ENCODE measurements at regions not wholly inside any gene's neighbourhood (a gene's known extent, or its start where the extent isn't known, plus 50 kb on each side); places are given as distances from the start of the nearest gene placed in this dataset.

DNA sequence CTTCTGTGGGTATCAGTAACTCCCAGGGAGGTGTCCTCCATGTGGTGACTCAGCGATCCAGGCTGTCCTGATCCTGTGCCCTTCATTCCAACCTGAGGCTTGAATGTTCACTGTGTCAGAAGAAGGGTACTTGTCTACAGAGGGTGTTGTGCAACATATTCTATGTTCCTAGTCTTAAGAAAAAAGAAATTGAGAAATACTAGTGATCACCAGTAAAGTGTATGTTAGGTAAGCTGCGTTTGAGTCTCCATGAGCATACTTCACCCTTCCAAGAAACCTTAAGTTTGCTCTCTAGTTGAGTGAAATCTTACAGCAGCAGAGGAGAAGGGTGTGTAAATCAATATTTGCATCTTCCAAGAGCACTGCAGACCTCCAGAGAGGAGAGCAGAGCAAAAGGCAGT, 122.2 kb upstream of the SLC24A5 start:
- no peak for DNase-seq
- 92% methylated on average over 2 of the region's 2 CpGs for WGBS
- ATAC-seq, result no peak
- H3K27me3 ChIP-seq (ENCODE audit: control insufficient read depth, insufficient read depth), result peaks cover 2% of the 10 kb centered on the region
- H3K4me3 ChIP-seq (ENCODE audit: low read length), result no peak overlapping the region
- no peaks in the 10 kb centered on the region for H3K9me3 ChIP-seq (ENCODE audit: control insufficient read depth, low read length)
- intact Hi-C loops (cut with DNase I), result no loop called here
- H3K4me1 ChIP-seq (ENCODE audit: control insufficient read depth, insufficient read depth, low read length), result no peaks in the 10 kb centered on the region
- no peak overlapping the region for H3K27ac ChIP-seq (ENCODE audit: low read length)

DNA sequence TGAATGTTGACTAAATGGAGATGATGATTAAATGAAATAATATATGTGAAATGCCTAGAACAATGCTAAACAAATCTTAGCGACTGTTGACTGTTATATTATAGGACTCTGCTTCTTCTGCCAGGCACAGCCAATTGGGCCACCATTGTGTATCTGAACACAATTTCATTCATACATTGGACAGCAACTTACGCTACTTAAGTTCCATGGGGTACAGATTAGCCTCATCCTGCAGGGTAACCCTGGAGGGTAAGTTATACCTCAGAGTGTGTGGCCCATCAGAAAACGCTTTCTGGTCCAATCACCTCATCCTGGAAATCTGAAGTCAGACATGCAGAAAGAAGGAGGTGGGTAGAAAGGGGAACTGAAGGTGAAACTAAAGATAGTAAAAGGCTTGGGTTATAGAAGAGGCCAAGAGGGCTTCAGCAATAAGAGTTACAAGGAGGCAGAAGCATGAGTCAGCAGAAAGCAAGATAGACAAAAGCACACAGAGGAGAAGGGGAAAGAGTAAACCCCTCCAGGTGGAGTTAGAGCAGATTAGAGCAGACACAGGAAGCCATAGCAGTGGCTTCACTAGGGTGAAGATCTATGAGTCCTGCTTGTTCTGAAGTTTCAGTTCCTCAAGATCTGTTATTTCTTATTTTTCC, 119.3 kb upstream of the SLC24A5 start:
- Histone ChIP-seq H3K27ac (ENCODE audit: low read length) (no peak overlapping the region), H3K4me1 (ENCODE audit: control insufficient read depth, insufficient read depth, low read length) (no peaks in the 10 kb centered on the region), H3K4me3 (ENCODE audit: low read length) (no peak overlapping the region), H3K9me3 (ENCODE audit: control insufficient read depth, low read length) (no peaks in the 10 kb centered on the region), H3K27me3 (ENCODE audit: control insufficient read depth, insufficient read depth) (peaks cover 2% of the 10 kb centered on the region)
- 91% methylated on average over 3 of the region's 3 CpGs for WGBS
- intact Hi-C loops (cut with DNase I), result no loop called here
- ATAC-seq (no peak), DNase-seq (no peak)

DNA sequence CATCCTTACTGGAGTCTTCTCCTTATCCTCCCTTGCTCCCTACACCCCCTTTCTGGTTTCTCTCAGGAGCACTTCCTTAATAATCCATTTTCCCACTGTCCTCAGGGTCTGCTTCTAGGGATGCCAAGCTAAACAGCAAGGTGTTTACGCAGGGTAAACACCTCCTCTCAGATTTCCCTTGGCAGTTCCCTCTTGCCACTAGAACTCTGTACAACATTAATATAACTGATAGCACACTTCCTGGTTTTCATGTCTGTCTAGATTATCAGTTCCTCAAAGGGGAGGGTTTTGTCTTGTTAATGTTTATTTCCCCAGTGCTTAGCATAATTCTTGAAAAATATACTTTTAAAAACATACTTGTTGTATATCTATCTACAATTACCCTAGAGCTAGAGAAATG, 118.0 kb upstream of the SLC24A5 start:
- WGBS, result 70% methylated on average over 1 of the region's 1 CpG
- intact Hi-C loops (cut with DNase I), result no loop called here

GRCh38 chr15:48003441-48003840, 117.3 kb upstream of the SLC24A5 start:
- H3K9me3 ChIP-seq (ENCODE audit: control insufficient read depth, low read length), result no peaks in the 10 kb centered on the region
- H3K27me3 ChIP-seq (ENCODE audit: control insufficient read depth, insufficient read depth), result peaks cover 2% of the 10 kb centered on the region
- no peaks in the 10 kb centered on the region for H3K4me1 ChIP-seq (ENCODE audit: control insufficient read depth, insufficient read depth, low read length)
- intact Hi-C loops (cut with DNase I), result no loop called here
- DNase-seq (no peak), ATAC-seq (no peak)
- no peak overlapping the region for H3K27ac ChIP-seq (ENCODE audit: low read length)
- WGBS, result 100% methylated on average over 1 of the region's 1 CpG
- H3K4me3 ChIP-seq (ENCODE audit: low read length), result no peak overlapping the region

More for the DNA sequence above, 118.0 kb upstream of the SLC24A5 start:
- ATAC-seq, result no peak
- H3K4me1 ChIP-seq (ENCODE audit: control insufficient read depth, insufficient read depth, low read length), result no peaks in the 10 kb centered on the region
- H3K27ac ChIP-seq (ENCODE audit: low read length), result no peak overlapping the region
- peaks cover 2% of the 10 kb centered on the region for H3K27me3 ChIP-seq (ENCODE audit: control insufficient read depth, insufficient read depth)
- H3K9me3 ChIP-seq (ENCODE audit: control insufficient read depth, low read length), result no peaks in the 10 kb centered on the region
- DNase-seq, result no peak
- no peak overlapping the region for H3K4me3 ChIP-seq (ENCODE audit: low read length)

DNA sequence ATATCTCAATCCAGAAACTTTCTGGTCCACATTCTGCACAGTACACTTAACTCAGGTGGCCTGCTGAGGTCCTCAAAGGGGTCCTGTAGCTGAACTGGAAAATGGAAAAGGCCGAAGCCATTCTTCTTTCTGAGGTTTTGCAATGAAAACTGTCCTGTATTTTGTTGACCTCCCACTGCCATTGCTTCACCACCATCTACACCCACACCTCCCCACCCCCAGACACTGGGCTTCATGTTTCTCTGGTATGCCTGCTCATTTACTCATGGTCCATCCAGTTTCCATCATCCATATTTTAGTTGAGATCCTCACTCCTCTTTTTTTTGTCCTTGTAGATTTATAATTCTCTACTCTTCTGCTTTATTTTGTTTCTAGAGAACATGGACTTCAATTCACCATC, 115.7 kb upstream of the SLC24A5 start:
- H3K27ac ChIP-seq (ENCODE audit: low read length), result no peak overlapping the region
- H3K9me3 ChIP-seq (ENCODE audit: control insufficient read depth, low read length), result no peaks in the 10 kb centered on the region
- ATAC-seq (no peak), DNase-seq (no peak)
- 90% methylated on average over 1 of the region's 1 CpG for WGBS
- no peak overlapping the region for H3K4me3 ChIP-seq (ENCODE audit: low read length)
- H3K4me1 ChIP-seq (ENCODE audit: control insufficient read depth, insufficient read depth, low read length), result no peaks in the 10 kb centered on the region
- peaks cover 1% of the 10 kb centered on the region for H3K27me3 ChIP-seq (ENCODE audit: control insufficient read depth, insufficient read depth)
- intact Hi-C loops (cut with DNase I), result no loop called here

GRCh38 chr15:48006031-48006511, 114.7 kb upstream of the SLC24A5 start:
- ATAC-seq, result no peak

GRCh38 chr15:48010316-48010715, 110.5 kb upstream of the SLC24A5 start:
- Histone ChIP-seq H3K9me3 (ENCODE audit: control insufficient read depth, low read length) (no peaks in the 10 kb centered on the region), H3K4me3 (ENCODE audit: low read length) (no peak overlapping the region), H3K27me3 (ENCODE audit: control insufficient read depth, insufficient read depth) (no peaks in the 10 kb centered on the region), H3K4me1 (ENCODE audit: control insufficient read depth, insufficient read depth, low read length) (no peaks in the 10 kb centered on the region), H3K27ac (ENCODE audit: low read length) (no peak overlapping the region)
- DNase-seq, result no peak
- intact Hi-C loops (cut with DNase I), result no loop called here
- no peak for ATAC-seq
- WGBS, result 62% methylated on average over 4 of the region's 4 CpGs

More at GRCh38 chr15:48006031-48006511, 114.7 kb upstream of the SLC24A5 start:
- intact Hi-C loops (cut with DNase I), result no loop called here
- Histone ChIP-seq H3K4me3 (ENCODE audit: low read length) (no peak overlapping the region), H3K4me1 (ENCODE audit: control insufficient read depth, insufficient read depth, low read length) (no peaks in the 10 kb centered on the region), H3K9me3 (ENCODE audit: control insufficient read depth, low read length) (no peaks in the 10 kb centered on the region), H3K27ac (ENCODE audit: low read length) (no peak overlapping the region), H3K27me3 (ENCODE audit: control insufficient read depth, insufficient read depth) (no peaks in the 10 kb centered on the region)
- no peak for DNase-seq
- 70% methylated on average over 7 of the region's 7 CpGs for WGBS

DNA sequence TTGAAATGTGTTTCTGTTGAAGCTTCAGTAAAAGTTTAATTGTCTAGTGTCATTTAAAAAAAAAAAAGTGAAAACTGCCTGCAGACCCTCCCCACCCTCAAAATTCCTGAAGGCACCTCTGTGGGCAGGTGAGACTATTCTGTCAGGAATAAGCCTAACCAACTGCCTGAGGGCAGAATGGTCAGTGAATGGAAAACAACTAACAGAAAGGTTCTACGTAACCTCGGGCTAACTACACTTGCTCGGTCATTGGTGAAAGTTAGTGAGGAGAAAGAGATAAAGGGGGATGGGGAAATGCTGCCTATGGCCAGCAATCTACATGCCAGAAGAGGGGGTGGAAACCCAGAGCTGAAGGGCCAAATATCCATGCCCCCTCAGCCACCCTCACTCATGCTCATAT, 108.6 kb upstream of the SLC24A5 start:
- Histone ChIP-seq H3K4me3 (ENCODE audit: low read length) (no peak overlapping the region), H3K27ac (ENCODE audit: low read length) (no peak overlapping the region), H3K9me3 (ENCODE audit: control insufficient read depth, low read length) (no peaks in the 10 kb centered on the region), H3K4me1 (ENCODE audit: control insufficient read depth, insufficient read depth, low read length) (no peaks in the 10 kb centered on the region), H3K27me3 (ENCODE audit: control insufficient read depth, insufficient read depth) (no peaks in the 10 kb centered on the region)
- intact Hi-C loops (cut with DNase I), result no loop called here
- ATAC-seq (no peak), DNase-seq (no peak)
- 85% methylated on average over 3 of the region's 3 CpGs for WGBS

DNA sequence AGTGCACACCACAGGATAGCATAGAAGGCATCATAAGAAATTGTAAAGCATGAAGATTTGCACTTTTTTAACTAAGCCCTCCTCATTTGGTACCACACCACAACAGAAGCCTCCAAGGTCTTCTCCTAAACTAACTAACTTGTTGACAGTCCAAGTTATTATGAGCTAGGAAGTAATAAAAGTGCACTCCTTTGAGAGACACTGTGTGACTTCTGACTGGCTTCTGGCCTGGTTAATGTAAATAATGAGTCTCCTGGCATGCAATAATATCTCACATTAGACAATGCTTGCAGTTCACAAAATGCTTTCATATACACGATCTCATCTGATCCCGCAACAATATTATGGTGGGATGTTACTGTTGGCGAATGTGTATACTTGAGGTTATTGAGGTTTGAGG, 103.9 kb upstream of the SLC24A5 start:
- intact Hi-C loops (cut with DNase I), result no loop called here

DNA sequence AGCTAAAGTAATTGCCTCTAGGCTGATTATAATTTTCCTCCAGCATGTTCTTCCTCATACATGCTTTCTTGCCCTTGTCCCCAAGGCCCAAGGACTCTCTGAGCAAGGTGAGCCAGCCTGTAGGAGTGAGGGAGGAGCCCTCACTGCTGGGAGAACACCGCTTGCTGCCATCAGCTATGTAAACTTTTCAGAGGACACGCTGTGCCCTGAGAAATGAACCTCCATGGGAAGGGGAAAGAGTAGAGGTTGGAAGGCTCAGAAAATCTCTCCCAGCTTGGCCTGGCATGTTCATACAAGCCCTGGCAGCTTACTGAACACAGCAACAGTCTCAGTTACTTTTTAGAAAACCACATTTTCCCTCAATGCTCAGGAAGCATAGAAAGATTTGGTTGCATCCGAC, 103.0 kb upstream of the SLC24A5 start:
- no peak for DNase-seq
- no peaks in the 10 kb centered on the region for H3K9me3 ChIP-seq (ENCODE audit: control insufficient read depth, low read length)
- H3K27ac ChIP-seq (ENCODE audit: low read length), result no peak overlapping the region
- H3K4me1 ChIP-seq (ENCODE audit: control insufficient read depth, insufficient read depth, low read length), result no peaks in the 10 kb centered on the region
- ATAC-seq, result no peak
- no peaks in the 10 kb centered on the region for H3K27me3 ChIP-seq (ENCODE audit: control insufficient read depth, insufficient read depth)
- H3K4me3 ChIP-seq (ENCODE audit: low read length), result no peak overlapping the region
- intact Hi-C loops (cut with DNase I), result no loop called here
- 64% methylated on average over 3 of the region's 3 CpGs for WGBS

More for the DNA sequence above, 103.9 kb upstream of the SLC24A5 start:
- no peak for DNase-seq
- H3K27me3 ChIP-seq (ENCODE audit: control insufficient read depth, insufficient read depth), result no peaks in the 10 kb centered on the region
- H3K9me3 ChIP-seq (ENCODE audit: control insufficient read depth, low read length), result no peaks in the 10 kb centered on the region
- no peak overlapping the region for H3K4me3 ChIP-seq (ENCODE audit: low read length)
- H3K4me1 ChIP-seq (ENCODE audit: control insufficient read depth, insufficient read depth, low read length), result no peaks in the 10 kb centered on the region
- H3K27ac ChIP-seq (ENCODE audit: low read length), result no peak overlapping the region
- 82% methylated on average over 3 of the region's 3 CpGs for WGBS
- ATAC-seq, result no peak

- DNase-seq (no peak), ATAC-seq (no peak)
- H3K27ac ChIP-seq (ENCODE audit: low read length), result no peak overlapping the region
- WGBS, result 42% methylated on average over 6 of the region's 6 CpGs
- H3K4me3 ChIP-seq (ENCODE audit: low read length), result no peak overlapping the region
- H3K9me3 ChIP-seq (ENCODE audit: control insufficient read depth, low read length), result no peaks in the 10 kb centered on the region
- intact Hi-C loops (cut with DNase I), result no loop called here
- no peaks in the 10 kb centered on the region for H3K4me1 ChIP-seq (ENCODE audit: control insufficient read depth, insufficient read depth, low read length)
- H3K27me3 ChIP-seq (ENCODE audit: control insufficient read depth, insufficient read depth), result no peaks in the 10 kb centered on the region
These were observed 100.6 kb upstream of the SLC24A5 start for GRCh38 chr15:48020166-48020565.

Measured in right cardiac atrium (tissue), 5 donors.